ENCODE measurements at regions not wholly inside any gene's neighbourhood (a gene's known extent, or its start where the extent isn't known, plus 50 kb on each side); places are given as distances from the start of the nearest gene placed in this dataset.

- no peak overlapping the region for H3K4me3 ChIP-seq
- H3K4me1 ChIP-seq, result no peaks in the 10 kb centered on the region
- H3K27ac ChIP-seq, result no peak overlapping the region
- no peak for TF ChIP-seq POLR2A (IDR thresholded peaks at IDR 0.05)
- TF ChIP-seq CTCF (IDR thresholded peaks at IDR 0.05), result no peak
- no peak for TF ChIP-seq POLR2AphosphoS5 (IDR thresholded peaks at IDR 0.05)
- no peak for DNase-seq (ENCODE audit: low spot score in 2 of 2)
- intact Hi-C loops (cut with DNase I; ENCODE audit: low total_unique reads), result no loop called here
- no peaks in the 10 kb centered on the region for H3K27me3 ChIP-seq
- H3K9me3 ChIP-seq, result no peaks in the 10 kb centered on the region
- H3K36me3 ChIP-seq, result no peaks in the 10 kb centered on the region
These were observed 231.7 kb upstream of the MIR17HG start for GRCh38 chr13:91115776-91116175.

- H3K27me3 ChIP-seq, result no peaks in the 10 kb centered on the region
- H3K27ac ChIP-seq, result no peak overlapping the region
- no peaks in the 10 kb centered on the region for H3K4me1 ChIP-seq
- TF ChIP-seq POLR2AphosphoS5 (IDR thresholded peaks at IDR 0.05), result no peak
- TF ChIP-seq POLR2A (IDR thresholded peaks at IDR 0.05), result no peak
- TF ChIP-seq CTCF (IDR thresholded peaks at IDR 0.05), result no peak
- DNase-seq (ENCODE audit: low spot score in 2 of 2), result no peak
- intact Hi-C loops (cut with DNase I; ENCODE audit: low total_unique reads), result no loop called here
- H3K36me3 ChIP-seq, result no peaks in the 10 kb centered on the region
- H3K4me3 ChIP-seq, result no peak overlapping the region
- no peaks in the 10 kb centered on the region for H3K9me3 ChIP-seq
These were observed 230.1 kb upstream of the MIR17HG start for GRCh38 chr13:91117351-91117750.

- H3K36me3 ChIP-seq, result no peaks in the 10 kb centered on the region
- H3K4me1 ChIP-seq, result no peaks in the 10 kb centered on the region
- TF ChIP-seq CTCF (IDR thresholded peaks at IDR 0.05), result no peak
- no peak for TF ChIP-seq POLR2A (IDR thresholded peaks at IDR 0.05)
- no peak for TF ChIP-seq POLR2AphosphoS5 (IDR thresholded peaks at IDR 0.05)
- intact Hi-C loops (cut with DNase I; ENCODE audit: low total_unique reads), result no loop called here
- no peak for DNase-seq (ENCODE audit: low spot score in 2 of 2)
- no peaks in the 10 kb centered on the region for H3K9me3 ChIP-seq
- no peak overlapping the region for H3K4me3 ChIP-seq
- H3K27ac ChIP-seq, result no peak overlapping the region
- no peaks in the 10 kb centered on the region for H3K27me3 ChIP-seq
These were observed 227.8 kb upstream of the MIR17HG start for GRCh38 chr13:91119643-91120042.

GRCh38 chr13:91122766-91123165 lies 224.7 kb upstream of the MIR17HG start:
- TF ChIP-seq POLR2AphosphoS5 (IDR thresholded peaks at IDR 0.05) (no peak), POLR2A (IDR thresholded peaks at IDR 0.05) (no peak), CTCF (IDR thresholded peaks at IDR 0.05) (no peak)
- H3K9me3 ChIP-seq, result no peaks in the 10 kb centered on the region
- intact Hi-C loops (cut with DNase I; ENCODE audit: low total_unique reads), result no loop called here
- no peaks in the 10 kb centered on the region for H3K36me3 ChIP-seq
- H3K4me1 ChIP-seq, result no peaks in the 10 kb centered on the region
- DNase-seq (ENCODE audit: low spot score in 2 of 2), result no peak
- H3K4me3 ChIP-seq, result no peak overlapping the region
- no peak overlapping the region for H3K27ac ChIP-seq
- no peaks in the 10 kb centered on the region for H3K27me3 ChIP-seq

- Histone ChIP-seq H3K27me3 (no peaks in the 10 kb centered on the region), H3K36me3 (no peaks in the 10 kb centered on the region), H3K9me3 (no peaks in the 10 kb centered on the region), H3K4me3 (no peak overlapping the region), H3K27ac (no peak overlapping the region), H3K4me1 (no peaks in the 10 kb centered on the region)
- TF ChIP-seq POLR2A (IDR thresholded peaks at IDR 0.05), result no peak
- TF ChIP-seq CTCF (IDR thresholded peaks at IDR 0.05), result no peak
- no peak for TF ChIP-seq POLR2AphosphoS5 (IDR thresholded peaks at IDR 0.05)
- DNase-seq (ENCODE audit: low spot score in 2 of 2), result no peak
- intact Hi-C loops (cut with DNase I; ENCODE audit: low total_unique reads), result no loop called here
These were observed 223.9 kb upstream of the MIR17HG start for GRCh38 chr13:91123456-91124127.
